ENCODE measurements at regions not wholly inside any gene's neighbourhood (a gene's known extent, or its start where the extent isn't known, plus 50 kb on each side); places are given as distances from the start of the nearest gene placed in this dataset.
"Not testable (repeated sequence)": the region's sequence is repeated elsewhere in the genome, so short reads cannot be mapped to it uniquely, and the experiment has no call there.

- not testable (repeated sequence) for FAIRE-seq
Observed at GRCh38 chrX:144202726-144203125, 318.9 kb downstream of the UBE2NL start.

GRCh38 chrX:144208360-144209024 lies 324.6 kb downstream of the UBE2NL start:
- not testable (repeated sequence) for FAIRE-seq

GRCh38 chrX:144214651-144215050 lies 330.8 kb downstream of the UBE2NL start:
- FAIRE-seq, result no peak

GRCh38 chrX:144219035-144219434 lies 335.2 kb downstream of the UBE2NL start:
- FAIRE-seq, result no peak

GRCh38 chrX:144231116-144231785 lies 347.4 kb downstream of the UBE2NL start:
- FAIRE-seq, result not testable (repeated sequence)

- FAIRE-seq, result no peak
Observed at GRCh38 chrX:144253356-144253755, 369.5 kb downstream of the UBE2NL start.

GRCh38 chrX:144259054-144259453 lies 375.2 kb downstream of the UBE2NL start:
- FAIRE-seq, result no peak

- no peak for FAIRE-seq
Observed at GRCh38 chrX:144265641-144266040, 381.8 kb downstream of the UBE2NL start.

GRCh38 chrX:144275367-144275766 lies 391.5 kb downstream of the UBE2NL start:
- FAIRE-seq, result peak; percentile 100

- no peak for FAIRE-seq
Observed at GRCh38 chrX:144275843-144276242, 392.0 kb downstream of the UBE2NL start.

- no peak for FAIRE-seq
Observed at GRCh38 chrX:144293229-144293628, 409.4 kb downstream of the UBE2NL start.

- no peak for FAIRE-seq
Observed at GRCh38 chrX:144295921-144296320, 412.1 kb downstream of the UBE2NL start.

GRCh38 chrX:144297221-144297620 lies 413.4 kb downstream of the UBE2NL start:
- no peak for FAIRE-seq

GRCh38 chrX:144327495-144327894 lies 443.6 kb downstream of the UBE2NL start:
- FAIRE-seq, result no peak

GRCh38 chrX:144333429-144333828 lies 449.6 kb downstream of the UBE2NL start:
- FAIRE-seq, result no peak

- no peak for FAIRE-seq
Observed at GRCh38 chrX:144334577-144334976, 450.7 kb downstream of the UBE2NL start.

- no peak for FAIRE-seq
Observed at GRCh38 chrX:144335402-144335801, 451.5 kb downstream of the UBE2NL start.

GRCh38 chrX:144379156-144379555 lies 495.3 kb downstream of the UBE2NL start:
- no peak for FAIRE-seq

GRCh38 chrX:144388738-144389137 lies 504.9 kb downstream of the UBE2NL start:
- FAIRE-seq, result no peak

All from islet of Langerhans (tissue), 1 donor.